H1 (cell line): ENCODE measurements at regions not wholly inside any gene's neighbourhood (a gene's known extent, or its start where the extent isn't known, plus 50 kb on each side); places are given as distances from the start of the nearest gene placed in this dataset.

Experiments
- CTCF ChIA-PET: fragments of 300-600 bp; sonication (Branson Sonifier 250); formaldehyde crosslinking; loops from one replicate; lab custom pipeline; 2021; ENCODE audit not compliant: partially characterized antibody; lab: Charles Lee
- POLR2A ChIA-PET: fragments of 300-600 bp; sonication (Branson Sonifier 250); formaldehyde crosslinking; loops from one replicate; lab custom pipeline; 2021; ENCODE audit warnings: inconsistent platforms; ENCODE audit not compliant: partially characterized antibody; lab: Charles Lee
- DNase-seq, 2 experiments: peaks; one replicate each; pipeline versions ENCODE4 v3.0.0 to v3.0.0-alpha.2; 2010 to 2022; ENCODE audit warnings: low spot score in 2 of 2, low read depth in 1 of 2, mixed read lengths in 1 of 2
- FAIRE-seq: peaks from 2 replicates; lab custom pipeline; 2011; peaks lifted over from hg19 to GRCh38; lab: Jason Lieb, UNC
- H2AFZ ChIP-seq: 2 replicates; pipeline ENCODE4 v1.8.1; 2012; ENCODE audit warnings: low read length, inconsistent platforms
- H2AK5ac ChIP-seq: 2 replicates; pipeline ENCODE4 v1.6.1; 2013; ENCODE audit warnings: low read depth, low read length
- H2BK120ac ChIP-seq: replicated peaks from 2 replicates; pipeline ENCODE3; 2013; ENCODE audit warnings: low read depth, low read length, inconsistent platforms
- H2BK12ac ChIP-seq: 2 replicates; pipeline ENCODE4 v1.6.1; 2013; ENCODE audit warnings: low read depth, low read length
- H2BK15ac ChIP-seq: 2 replicates; pipeline ENCODE4 v1.6.1; 2013; ENCODE audit warnings: low read length
- H2BK20ac ChIP-seq: 2 replicates; pipeline ENCODE4 v1.6.1; 2013; ENCODE audit warnings: low read length
- H2BK5ac ChIP-seq: 2 replicates; pipeline ENCODE4 v1.6.1; 2013; ENCODE audit warnings: low read depth, low read length
- H3K14ac ChIP-seq: 2 replicates; pipeline ENCODE4 v1.6.1; 2013; ENCODE audit warnings: inconsistent platforms; ENCODE audit not compliant: insufficient read length
- H3K18ac ChIP-seq: 2 replicates; pipeline ENCODE4 v1.6.1; 2013; ENCODE audit warnings: low read length; ENCODE audit errors: extremely low read depth
- H3K23ac ChIP-seq: 2 replicates; pipeline ENCODE4 v1.6.1; 2013; ENCODE audit warnings: inconsistent platforms; ENCODE audit not compliant: insufficient read length
- H3K23me2 ChIP-seq: 2 replicates; pipeline ENCODE4 v1.6.1; 2013; ENCODE audit warnings: low read depth, low read length
- H3K27ac ChIP-seq: 2 replicates; pipeline ENCODE4 v1.6.1; 2011; ENCODE audit warnings: low read depth, low read length, inconsistent platforms
- H3K27me3 ChIP-seq, 4 experiments: replicated peaks in 1 of 4; 1 replicate in 1 of 4; 2 replicates in 3 of 4; pipeline versions ENCODE4 v1.6.1 to v1.8.1; 2011 to 2013; ENCODE audit warnings: low read length in 3 of 4, mild to moderate bottlenecking in 3 of 4, inconsistent platforms in 2 of 4, mixed read lengths in 2 of 4, moderate library complexity in 1 of 4; ENCODE audit not compliant: control insufficient read depth in 3 of 4, insufficient read depth in 3 of 4; ENCODE audit errors: extremely low read depth in 1 of 4
- H3K36me3 ChIP-seq, 4 experiments: 2 replicates each; pipeline versions ENCODE4 v1.6.1 to v1.8.1; 2011 to 2013; ENCODE audit warnings: mild to moderate bottlenecking in 4 of 4, low read length in 3 of 4, moderate library complexity in 2 of 4, control low read depth in 1 of 4, inconsistent platforms in 1 of 4; ENCODE audit not compliant: insufficient read depth in 4 of 4, control insufficient read depth in 2 of 4
- H3K4ac ChIP-seq: replicated peaks from 2 replicates; pipeline ENCODE3; 2013; ENCODE audit warnings: low read length, low read depth, mixed read lengths, inconsistent platforms; ENCODE audit not compliant: insufficient read length
- H3K4me1 ChIP-seq, 4 experiments: replicated peaks in 1 of 4; 1 replicate in 1 of 4; 2 replicates in 3 of 4; pipeline versions ENCODE4 v1.6.1 to v1.8.1; 2011 to 2013; ENCODE audit warnings: low read length in 3 of 4, inconsistent platforms in 2 of 4, mixed read lengths in 1 of 4; ENCODE audit not compliant: insufficient read depth in 4 of 4, control insufficient read depth in 3 of 4
- H3K4me2 ChIP-seq, 2 experiments: 2 replicates each; pipeline versions ENCODE4 v1.6.1 to v1.8.1; 2011 to 2013; ENCODE audit warnings: low read depth in 2 of 2, low read length in 2 of 2, control low read depth in 1 of 2, inconsistent platforms in 1 of 2, mild to moderate bottlenecking in 1 of 2; ENCODE audit not compliant: insufficient read depth in 1 of 2
- H3K4me3 ChIP-seq, 4 experiments: fragments of 200-600, 300-600 bp in 1 of 4; sonication (generic), shearing (Covaris generic), sonication (Bioruptor Twin) in 1 of 4; 2 replicates each; pipeline versions ENCODE4 v1.5.1 to v1.8.1; 2011 to 2016; ENCODE audit warnings: low read length in 4 of 4, low read depth in 3 of 4, control low read depth in 2 of 4, inconsistent platforms in 2 of 4, mild to moderate bottlenecking in 2 of 4, mixed read lengths in 1 of 4, moderate library complexity in 1 of 4; ENCODE audit not compliant: insufficient read depth in 2 of 4; ENCODE audit errors: extremely low read depth in 1 of 4
- H3K56ac ChIP-seq: replicated peaks from 2 replicates; pipeline ENCODE3; 2013; ENCODE audit warnings: low read depth, mild to moderate bottlenecking, mixed read lengths, low read length, inconsistent platforms; ENCODE audit not compliant: insufficient read length
- H3K79me1 ChIP-seq: 2 replicates; pipeline ENCODE4 v1.6.1; 2013; ENCODE audit warnings: low read depth, low read length, control low read depth
- H3K79me2 ChIP-seq, 2 experiments: 2 replicates each; pipeline versions ENCODE4 v1.6.1 to v1.8.1; 2012 to 2013; ENCODE audit warnings: low read length in 2 of 2, mild to moderate bottlenecking in 2 of 2, inconsistent platforms in 1 of 2; ENCODE audit not compliant: insufficient read depth in 2 of 2, control insufficient read depth in 1 of 2
- H3K9ac ChIP-seq, 4 experiments: replicated peaks in 1 of 4; 1 replicate in 1 of 4; 2 replicates in 3 of 4; pipeline versions ENCODE4 v1.6.1 to v1.8.1; 2011 to 2013; ENCODE audit warnings: low read depth in 3 of 4, low read length in 3 of 4, control low read depth in 2 of 4, mild to moderate bottlenecking in 2 of 4, moderate library complexity in 2 of 4, inconsistent platforms in 1 of 4; ENCODE audit errors: extremely low read depth in 1 of 4
- H3K9me3 ChIP-seq, 2 experiments: 2 replicates each; pipeline versions ENCODE4 v1.6.1 to v1.8.1; 2012 to 2013; ENCODE audit warnings: mild to moderate bottlenecking in 2 of 2, moderate library complexity in 2 of 2, control low read depth in 1 of 2, inconsistent platforms in 1 of 2, low read depth in 1 of 2, low read length in 1 of 2, mixed read lengths in 1 of 2; ENCODE audit not compliant: insufficient read depth in 2 of 2
- H4K20me1 ChIP-seq, 2 experiments: replicated peaks in 1 of 2; 2 replicates each; pipeline versions ENCODE3 to v1.8.1; 2011 to 2013; ENCODE audit warnings: inconsistent platforms in 2 of 2, low read length in 2 of 2, mild to moderate bottlenecking in 1 of 2; ENCODE audit not compliant: insufficient read depth in 2 of 2, control insufficient read depth in 1 of 2
- H4K5ac ChIP-seq: 2 replicates; pipeline ENCODE4 v1.6.1; 2013; ENCODE audit warnings: low read length, low read depth, mixed read lengths, inconsistent platforms; ENCODE audit not compliant: insufficient read length
- H4K8ac ChIP-seq: 2 replicates; pipeline ENCODE4 v1.8.0; 2013; ENCODE audit warnings: mild to moderate bottlenecking, moderate library complexity, low read length, inconsistent platforms; ENCODE audit not compliant: insufficient read depth; ENCODE audit errors: extremely low read depth
- H4K91ac ChIP-seq: replicated peaks from 2 replicates; pipeline ENCODE3; 2013; ENCODE audit warnings: low read length, mixed read lengths, inconsistent platforms; ENCODE audit not compliant: insufficient read length
- RAD21 ChIP-seq, 2 experiments: IDR thresholded peaks in 1 of 2; conservative IDR thresholded peaks in 1 of 2; 2 replicates each; pipeline ENCODE4 v1.6.1; 2011; ENCODE audit warnings: low read depth in 2 of 2, low read length in 2 of 2, improper control_type of control experiment in 1 of 2, inconsistent platforms in 1 of 2, mild to moderate bottlenecking in 1 of 2, moderate library complexity in 1 of 2
- SUZ12 ChIP-seq: fragments of 200-600 bp; sonication (generic); IDR thresholded peaks from 2 replicates; pipeline ENCODE4 v1.6.1; 2012; ENCODE audit warnings: mild to moderate bottlenecking, inconsistent platforms, low read length, moderate library complexity, mixed read lengths
- WGBS, 2 experiments: shearing (Covaris generic) in 1 of 2; methylation state at CpG; one replicate each; pipeline versions ENCODE4 v1.1.6 to v1.1.7; 2013 to 2015; ENCODE audit warnings: low lambda C conversion rate in 2 of 2, mixed read lengths in 2 of 2, inconsistent platforms in 1 of 2, low coverage in 1 of 2, missing lambda C conversion rate in 1 of 2; ENCODE audit not compliant: insufficient replicate concordance in 2 of 2, insufficient coverage in 1 of 2, insufficient read length in 1 of 2; ENCODE audit errors: extremely low coverage in 1 of 2, missing lambda C conversion rate in 1 of 2; 5-methylcytosine and 5-hydroxymethylcytosine counted together
- TF ChIP-seq, protein P1 (sequence below), 3 experiments: IDR thresholded peaks; 1 replicate in 2 of 3; 2 replicates in 1 of 3; pipeline versions ENCODE4 v1.5.1 to v1.6.1; 2011; ENCODE audit warnings: low read length in 3 of 3, mild to moderate bottlenecking in 3 of 3, inconsistent platforms in 2 of 3, low read depth in 1 of 3, moderate library complexity in 1 of 3; ENCODE audit not compliant: insufficient read depth in 1 of 3; ENCODE audit errors: control extremely low read depth in 1 of 3

DNA sequence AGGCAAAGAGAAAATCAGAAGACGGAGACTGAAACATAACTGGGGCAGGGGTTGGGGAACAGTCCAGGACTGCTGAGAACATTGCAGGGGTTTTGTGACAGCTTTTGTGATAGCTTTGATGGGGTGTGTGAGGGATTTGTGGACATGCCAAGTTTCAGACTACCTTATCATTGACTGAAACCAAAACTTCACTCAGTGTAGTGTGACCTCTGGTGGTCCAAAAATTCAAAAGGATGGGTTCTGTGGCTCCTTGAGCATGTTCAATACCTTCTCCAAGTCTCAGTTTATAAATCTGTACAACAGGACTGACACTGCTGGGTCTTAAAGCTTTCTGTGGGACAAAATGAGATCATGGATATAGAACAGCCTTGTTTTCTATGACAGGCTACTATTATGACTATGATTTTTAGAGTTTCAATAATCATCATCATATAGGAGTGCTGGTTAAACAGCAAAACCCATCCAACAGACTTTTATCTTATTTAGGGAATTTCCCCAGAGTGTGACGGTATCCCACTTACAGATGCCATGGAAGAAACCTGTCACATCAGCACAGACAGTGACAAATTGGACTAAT is 259.2 kb upstream of the SLC14A2 start:
- Histone ChIP-seq H3K14ac (no peak overlapping the region), H3K79me2 (no peaks in the 10 kb centered on the region), H3K4ac (no peak overlapping the region), H4K5ac (no peak overlapping the region), H3K4me2 (no peak overlapping the region), H2BK120ac (no peak overlapping the region), H3K36me3 (no peaks in the 10 kb centered on the region), H2BK20ac (no peak overlapping the region), H2AK5ac (no peak overlapping the region), H2BK15ac (no peak overlapping the region), H3K9ac (no peak overlapping the region), H3K79me1 (no peaks in the 10 kb centered on the region), H2BK5ac (no peak overlapping the region), H3K23ac (no peak overlapping the region), H2BK12ac (no peak overlapping the region), H3K9me3 (no peaks in the 10 kb centered on the region), H3K4me1 (no peaks in the 10 kb centered on the region), H3K23me2 (no peaks in the 10 kb centered on the region), H3K27me3 (no peaks in the 10 kb centered on the region), H4K91ac (no peak overlapping the region), H4K8ac (no peak overlapping the region), H3K4me3 (no peak overlapping the region), H2AFZ (no peak overlapping the region), H3K18ac (no peak overlapping the region), H3K56ac (no peak overlapping the region), H3K27ac (no peak overlapping the region), H4K20me1 (no peaks in the 10 kb centered on the region)
- TF ChIP-seq RAD21 (IDR thresholded peaks at IDR 0.05 in 1 of 2, conservative IDR thresholded peaks at IDR 0.05 in 1 of 2; ENCODE audit: low read depth in 2 of 2, low read length in 2 of 2) (peak; percentile 19 to 31; a peak in 2 of 4 replicates), SUZ12 (no peak)
- TF ChIP-seq, protein P1, sequence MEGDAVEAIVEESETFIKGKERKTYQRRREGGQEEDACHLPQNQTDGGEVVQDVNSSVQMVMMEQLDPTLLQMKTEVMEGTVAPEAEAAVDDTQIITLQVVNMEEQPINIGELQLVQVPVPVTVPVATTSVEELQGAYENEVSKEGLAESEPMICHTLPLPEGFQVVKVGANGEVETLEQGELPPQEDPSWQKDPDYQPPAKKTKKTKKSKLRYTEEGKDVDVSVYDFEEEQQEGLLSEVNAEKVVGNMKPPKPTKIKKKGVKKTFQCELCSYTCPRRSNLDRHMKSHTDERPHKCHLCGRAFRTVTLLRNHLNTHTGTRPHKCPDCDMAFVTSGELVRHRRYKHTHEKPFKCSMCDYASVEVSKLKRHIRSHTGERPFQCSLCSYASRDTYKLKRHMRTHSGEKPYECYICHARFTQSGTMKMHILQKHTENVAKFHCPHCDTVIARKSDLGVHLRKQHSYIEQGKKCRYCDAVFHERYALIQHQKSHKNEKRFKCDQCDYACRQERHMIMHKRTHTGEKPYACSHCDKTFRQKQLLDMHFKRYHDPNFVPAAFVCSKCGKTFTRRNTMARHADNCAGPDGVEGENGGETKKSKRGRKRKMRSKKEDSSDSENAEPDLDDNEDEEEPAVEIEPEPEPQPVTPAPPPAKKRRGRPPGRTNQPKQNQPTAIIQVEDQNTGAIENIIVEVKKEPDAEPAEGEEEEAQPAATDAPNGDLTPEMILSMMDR (IDR thresholded peaks at IDR 0.05; ENCODE audit: control extremely low read depth in 1 of 3, insufficient read depth in 1 of 3, low read depth in 1 of 3, low read length in 3 of 3), result 0 out of 4 replicates have a peak, but pooled peaks of 1 of the 3 experiments have one; percentile 2
- WGBS, 2 experiments, result 91% methylated on average over 2 of the region's 2 CpGs; no CpG with 5 or more reads in 1 of the 2 experiments
- ChIA-PET POLR2A (no interaction called here), CTCF (interaction anchor here (0.9 to 3.3 kb wide), 9 partner anchors 9 to 148 kb away, joined by 3 to 14 read pairs (median 6); no protein-coding TSS in a partner anchor)
- no peak for FAIRE-seq
- DNase-seq, result no peak
